ENCODE measurements at regions not wholly inside any gene's neighbourhood (a gene's known extent, or its start where the extent isn't known, plus 50 kb on each side); places are given as distances from the start of the nearest gene placed in this dataset.
A peak's percentile ranks its signal among the peaks of the same experiment; 100 is the strongest.

DNA sequence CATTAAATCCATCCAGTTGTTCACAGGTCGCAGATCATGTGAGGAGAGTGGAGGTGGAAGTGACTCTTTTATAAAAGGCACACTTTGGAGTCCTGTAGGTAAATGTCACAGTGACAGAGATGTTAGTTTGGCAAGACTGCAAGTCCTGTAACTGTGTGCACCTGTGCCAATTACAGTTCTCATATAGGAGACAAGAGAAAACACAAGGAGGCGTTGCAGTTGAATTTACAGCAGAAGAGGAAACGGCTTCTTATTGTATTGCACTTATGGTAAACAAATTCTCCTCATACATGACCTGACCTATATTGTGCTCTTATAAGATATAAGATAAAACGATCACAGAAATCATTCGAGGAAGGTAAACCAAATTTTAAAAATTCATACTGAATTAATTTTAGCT lies 732.8 kb upstream of the SLC10A2 start:
- H3K4me1 ChIP-seq (ENCODE audit: control insufficient read depth, insufficient read depth, low read length, poor library complexity, severe bottlenecking), result no peaks in the 10 kb centered on the region
- H3K27me3 ChIP-seq (ENCODE audit: control insufficient read depth, insufficient read depth, low read length), result no peaks in the 10 kb centered on the region
- H3K4me1 Mint-ChIP-seq, result no peaks in the 10 kb centered on the region
- DNase-seq (no peak), ATAC-seq (ENCODE audit: low read depth in 2 of 2) (no peak)
- H3K36me3 ChIP-seq (ENCODE audit: control insufficient read depth, insufficient read depth, low read length), result no peaks in the 10 kb centered on the region
- H3K4me3 Mint-ChIP-seq, result no peak overlapping the region
- no peak overlapping the region for H3K27ac Mint-ChIP-seq
- H3K4me3 ChIP-seq (ENCODE audit: low read depth, low read length), result no peak overlapping the region
- H3K9me3 ChIP-seq (ENCODE audit: control insufficient read depth in 2 of 2, low read length in 2 of 2), result no peaks in the 10 kb centered on the region
- H3K9me3 Mint-ChIP-seq, result peaks cover 0 to 6% (median 4%) of the 10 kb centered on the region in 7 donors
- no peak overlapping the region for H3K27ac ChIP-seq (ENCODE audit: insufficient read depth, low read length, poor library complexity, severe bottlenecking)
- H3K27me3 Mint-ChIP-seq, result no peaks in the 10 kb centered on the region
- no peaks in the 10 kb centered on the region for H3K36me3 Mint-ChIP-seq

DNA sequence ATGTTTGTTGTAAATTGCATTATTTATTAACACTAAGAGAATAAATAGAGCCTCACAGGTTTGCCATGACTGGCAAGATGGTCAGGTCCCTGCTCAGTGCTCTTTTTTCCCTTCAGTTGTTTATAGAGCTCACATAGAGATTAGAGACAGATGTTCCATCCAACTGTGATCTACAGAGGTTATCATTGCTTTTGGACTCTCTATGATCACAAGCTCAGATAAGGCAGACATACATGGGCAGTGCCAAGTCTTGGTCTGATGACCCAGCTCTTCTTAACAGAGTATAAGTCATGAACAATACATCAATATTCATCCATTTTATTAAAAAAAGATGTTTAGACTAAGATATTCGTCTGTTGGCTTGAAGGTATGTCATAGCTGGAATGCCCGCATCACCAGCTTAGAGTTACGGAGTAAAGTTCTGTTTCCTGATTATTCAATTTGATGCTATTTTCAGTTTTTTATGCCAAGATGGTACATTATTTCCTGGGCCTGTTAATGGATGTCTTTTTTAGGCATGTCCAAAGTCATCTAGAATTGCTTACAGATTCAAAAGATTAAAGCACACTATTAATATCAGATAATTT lies 729.8 kb upstream of the SLC10A2 start:
- no peak overlapping the region for H3K4me3 Mint-ChIP-seq
- H3K27me3 Mint-ChIP-seq, result no peaks in the 10 kb centered on the region

DNA sequence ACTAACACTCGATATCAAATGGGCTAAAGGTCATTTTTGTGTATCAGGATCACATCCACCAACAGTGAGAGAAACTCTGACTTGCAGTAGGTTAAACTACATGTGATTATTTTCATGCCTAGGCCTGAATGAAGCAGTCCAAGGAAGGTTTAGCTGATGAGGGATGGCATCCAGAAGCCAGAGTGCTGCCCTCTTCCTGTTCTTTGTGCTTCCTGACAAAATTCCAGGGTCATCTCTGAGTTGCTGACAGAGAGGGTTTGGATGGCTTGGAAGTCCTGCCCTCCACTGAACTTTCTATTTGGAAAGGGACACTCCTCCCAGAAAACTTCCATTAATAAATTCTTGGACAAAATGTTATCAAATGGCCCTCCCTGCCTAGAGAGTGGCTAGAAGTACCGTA lies 728.3 kb upstream of the SLC10A2 start:
- DNase-seq, result no peak
- Mint-ChIP-seq H3K4me1 (no peaks in the 10 kb centered on the region), H3K4me3 (no peak overlapping the region), H3K9me3 (peaks cover 3 to 20% (median 7%) of the 10 kb centered on the region in 7 donors), H3K27ac (no peak overlapping the region), H3K27me3 (no peaks in the 10 kb centered on the region), H3K36me3 (no peaks in the 10 kb centered on the region)
- H3K36me3 ChIP-seq (ENCODE audit: control insufficient read depth, insufficient read depth, low read length), result no peaks in the 10 kb centered on the region
- H3K4me3 ChIP-seq (ENCODE audit: low read depth, low read length), result no peak overlapping the region
- H3K27ac ChIP-seq (ENCODE audit: insufficient read depth, low read length, poor library complexity, severe bottlenecking), result no peak overlapping the region
- H3K4me1 ChIP-seq (ENCODE audit: control insufficient read depth, insufficient read depth, low read length, poor library complexity, severe bottlenecking), result no peaks in the 10 kb centered on the region
- no peak for ATAC-seq (ENCODE audit: low read depth in 2 of 2)
- H3K27me3 ChIP-seq (ENCODE audit: control insufficient read depth, insufficient read depth, low read length), result no peaks in the 10 kb centered on the region
- H3K9me3 ChIP-seq (ENCODE audit: control insufficient read depth in 2 of 2, low read length in 2 of 2), result no peaks in the 10 kb centered on the region

More for the DNA sequence above, 729.8 kb upstream of the SLC10A2 start:
- ATAC-seq (ENCODE audit: low read depth in 2 of 2) (no peak), DNase-seq (no peak)
- H3K36me3 ChIP-seq (ENCODE audit: control insufficient read depth, insufficient read depth, low read length), result no peaks in the 10 kb centered on the region
- Mint-ChIP-seq H3K27ac (no peak overlapping the region), H3K36me3 (no peaks in the 10 kb centered on the region), H3K4me1 (no peaks in the 10 kb centered on the region), H3K9me3 (peaks cover 3 to 19% (median 7%) of the 10 kb centered on the region in 7 donors)
- no peaks in the 10 kb centered on the region for H3K4me1 ChIP-seq (ENCODE audit: control insufficient read depth, insufficient read depth, low read length, poor library complexity, severe bottlenecking)
- no peaks in the 10 kb centered on the region for H3K27me3 ChIP-seq (ENCODE audit: control insufficient read depth, insufficient read depth, low read length)
- no peak overlapping the region for H3K4me3 ChIP-seq (ENCODE audit: low read depth, low read length)
- H3K9me3 ChIP-seq (ENCODE audit: control insufficient read depth in 2 of 2, low read length in 2 of 2), result no peaks in the 10 kb centered on the region
- no peak overlapping the region for H3K27ac ChIP-seq (ENCODE audit: insufficient read depth, low read length, poor library complexity, severe bottlenecking)

DNA sequence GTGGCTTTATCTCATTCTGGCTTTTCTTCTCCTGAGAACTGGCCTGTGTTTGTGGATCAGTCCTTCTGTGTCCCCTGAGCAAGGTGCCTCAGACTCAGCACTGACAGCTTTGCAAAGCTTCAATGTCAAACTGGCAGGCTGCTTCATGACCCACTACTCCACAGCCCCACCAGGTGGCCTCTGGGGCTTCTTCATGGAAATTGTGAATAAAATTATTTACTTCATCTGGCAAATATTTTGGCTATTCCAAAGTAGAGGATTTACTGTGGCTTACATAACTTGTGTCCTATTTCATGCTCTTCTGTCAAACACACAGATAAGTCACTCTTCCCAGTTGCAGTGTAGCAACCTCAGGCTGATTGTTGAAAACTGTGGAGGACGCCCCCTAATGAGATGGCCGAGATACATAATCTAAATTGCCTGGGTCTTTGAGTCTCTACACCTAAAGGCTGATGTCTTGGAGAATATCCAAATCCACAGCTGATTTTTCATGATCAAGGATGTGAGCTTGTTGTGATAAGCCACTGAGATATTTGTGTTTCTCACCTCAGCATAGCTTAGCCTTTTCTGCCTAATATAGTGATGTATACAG lies 721.9 kb upstream of the SLC10A2 start:
- Histone ChIP-seq H3K4me3 (ENCODE audit: low read depth, low read length) (no peak overlapping the region), H3K4me1 (ENCODE audit: control insufficient read depth, insufficient read depth, low read length, poor library complexity, severe bottlenecking) (no peaks in the 10 kb centered on the region), H3K9me3 (ENCODE audit: control insufficient read depth in 2 of 2, low read length in 2 of 2) (no peaks in the 10 kb centered on the region), H3K27ac (ENCODE audit: insufficient read depth, low read length, poor library complexity, severe bottlenecking) (no peak overlapping the region), H3K27me3 (ENCODE audit: control insufficient read depth, insufficient read depth, low read length) (no peaks in the 10 kb centered on the region), H3K36me3 (ENCODE audit: control insufficient read depth, insufficient read depth, low read length) (no peaks in the 10 kb centered on the region)
- Mint-ChIP-seq H3K27me3 (no peaks in the 10 kb centered on the region), H3K4me1 (no peaks in the 10 kb centered on the region), H3K36me3 (no peaks in the 10 kb centered on the region), H3K4me3 (no peak overlapping the region), H3K27ac (peak overlapping the region in 1 of 3 donors; percentile 20), H3K9me3 (peaks cover 3 to 17% (median 5%) of the 10 kb centered on the region in 7 donors)
- ATAC-seq (ENCODE audit: low read depth in 2 of 2), result no peak
- no peak for DNase-seq

DNA sequence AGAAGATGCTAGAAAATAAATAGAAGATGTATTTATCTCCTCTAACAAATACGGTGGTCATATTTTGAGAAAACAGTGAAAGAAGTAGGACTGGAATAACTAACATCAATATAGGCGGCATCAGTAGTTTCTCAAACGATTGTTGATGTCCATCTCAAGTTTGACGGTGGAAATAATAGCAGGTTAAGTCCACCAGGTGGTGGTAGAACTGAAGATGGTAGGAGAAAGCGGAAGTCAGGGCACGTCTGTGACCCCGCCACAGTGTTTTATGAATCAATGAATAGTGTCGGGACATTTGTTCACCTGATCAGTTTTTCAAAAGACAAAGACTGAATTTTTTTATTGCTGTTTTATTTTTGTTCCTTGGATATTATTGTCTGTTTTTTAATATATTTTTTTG lies 706.4 kb upstream of the SLC10A2 start:
- H3K36me3 Mint-ChIP-seq, result no peaks in the 10 kb centered on the region
- no peak overlapping the region for H3K27ac Mint-ChIP-seq
- peaks cover 0 to 17% (median 7%) of the 10 kb centered on the region in 7 donors for H3K9me3 Mint-ChIP-seq
- no peaks in the 10 kb centered on the region for H3K4me1 Mint-ChIP-seq
- Histone ChIP-seq H3K4me3 (ENCODE audit: low read depth, low read length) (no peak overlapping the region), H3K9me3 (ENCODE audit: control insufficient read depth in 2 of 2, low read length in 2 of 2) (no peaks in the 10 kb centered on the region), H3K4me1 (ENCODE audit: control insufficient read depth, insufficient read depth, low read length, poor library complexity, severe bottlenecking) (no peaks in the 10 kb centered on the region), H3K36me3 (ENCODE audit: control insufficient read depth, insufficient read depth, low read length) (no peaks in the 10 kb centered on the region), H3K27me3 (ENCODE audit: control insufficient read depth, insufficient read depth, low read length) (no peaks in the 10 kb centered on the region), H3K27ac (ENCODE audit: insufficient read depth, low read length, poor library complexity, severe bottlenecking) (no peak overlapping the region)
- ATAC-seq (ENCODE audit: low read depth in 2 of 2) (no peak), DNase-seq (no peak)
- H3K27me3 Mint-ChIP-seq, result no peaks in the 10 kb centered on the region
- H3K4me3 Mint-ChIP-seq, result no peak overlapping the region

DNA sequence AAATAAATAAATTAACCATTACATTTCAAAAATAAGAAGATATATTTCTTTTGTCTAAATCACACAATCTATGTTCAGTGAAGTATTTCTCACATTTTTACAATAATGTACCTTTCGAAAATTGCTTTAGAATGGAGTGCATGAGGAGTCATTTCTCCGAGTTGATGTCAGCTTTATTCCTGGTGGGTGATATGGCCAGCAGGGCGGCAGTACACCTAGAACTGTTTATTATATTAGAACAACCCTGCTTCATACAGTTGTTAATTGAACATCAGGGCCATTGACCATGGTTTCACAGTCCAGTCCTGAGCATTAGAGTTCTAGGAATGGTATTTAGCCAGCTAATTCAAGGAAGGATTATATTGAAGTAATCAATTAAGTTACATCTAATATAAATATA lies 696.3 kb upstream of the SLC10A2 start:
- H3K4me1 Mint-ChIP-seq, result no peaks in the 10 kb centered on the region
- peaks cover 0 to 15% (median 5%) of the 10 kb centered on the region in 7 donors for H3K9me3 Mint-ChIP-seq
- DNase-seq, result no peak
- H3K27ac Mint-ChIP-seq, result no peak overlapping the region
- Histone ChIP-seq H3K9me3 (ENCODE audit: control insufficient read depth in 2 of 2, low read length in 2 of 2) (no peaks in the 10 kb centered on the region), H3K4me1 (ENCODE audit: control insufficient read depth, insufficient read depth, low read length, poor library complexity, severe bottlenecking) (no peaks in the 10 kb centered on the region), H3K36me3 (ENCODE audit: control insufficient read depth, insufficient read depth, low read length) (no peaks in the 10 kb centered on the region), H3K4me3 (ENCODE audit: low read depth, low read length) (no peak overlapping the region), H3K27me3 (ENCODE audit: control insufficient read depth, insufficient read depth, low read length) (no peaks in the 10 kb centered on the region), H3K27ac (ENCODE audit: insufficient read depth, low read length, poor library complexity, severe bottlenecking) (no peak overlapping the region)
- ATAC-seq (ENCODE audit: low read depth in 2 of 2), result no peak
- H3K4me3 Mint-ChIP-seq, result no peak overlapping the region
- H3K27me3 Mint-ChIP-seq, result no peaks in the 10 kb centered on the region
- H3K36me3 Mint-ChIP-seq, result no peaks in the 10 kb centered on the region

DNA sequence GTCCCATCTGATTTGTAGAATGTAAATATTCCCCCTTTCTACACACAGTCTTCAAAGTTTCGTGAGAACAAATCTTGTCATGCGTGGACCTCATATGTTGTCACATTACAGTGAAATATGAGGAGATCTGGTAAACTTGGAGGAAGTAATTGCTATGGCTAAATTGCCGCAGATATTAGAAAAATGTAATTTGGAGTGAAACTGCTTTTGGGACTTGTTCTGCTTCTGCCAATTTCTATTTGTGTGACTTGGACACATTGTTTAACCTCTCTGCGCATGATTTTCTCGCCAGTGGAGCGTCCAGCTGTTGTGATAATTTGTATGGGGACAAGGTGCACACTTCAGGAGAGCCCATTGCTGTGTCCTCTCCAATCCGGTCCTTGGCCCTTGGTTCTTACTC lies 693.1 kb upstream of the SLC10A2 start:
- Mint-ChIP-seq H3K4me3 (no peak overlapping the region), H3K4me1 (no peaks in the 10 kb centered on the region), H3K36me3 (no peaks in the 10 kb centered on the region), H3K27me3 (no peaks in the 10 kb centered on the region), H3K9me3 (peaks cover 0 to 15% (median 0%) of the 10 kb centered on the region in 7 donors), H3K27ac (no peak overlapping the region)
- H3K27me3 ChIP-seq (ENCODE audit: control insufficient read depth, insufficient read depth, low read length), result no peaks in the 10 kb centered on the region
- H3K4me3 ChIP-seq (ENCODE audit: low read depth, low read length), result no peak overlapping the region
- no peak overlapping the region for H3K27ac ChIP-seq (ENCODE audit: insufficient read depth, low read length, poor library complexity, severe bottlenecking)
- H3K4me1 ChIP-seq (ENCODE audit: control insufficient read depth, insufficient read depth, low read length, poor library complexity, severe bottlenecking), result no peaks in the 10 kb centered on the region
- ATAC-seq (ENCODE audit: low read depth in 2 of 2) (no peak), DNase-seq (no peak)
- H3K36me3 ChIP-seq (ENCODE audit: control insufficient read depth, insufficient read depth, low read length), result no peaks in the 10 kb centered on the region
- no peaks in the 10 kb centered on the region for H3K9me3 ChIP-seq (ENCODE audit: control insufficient read depth in 2 of 2, low read length in 2 of 2)

DNA sequence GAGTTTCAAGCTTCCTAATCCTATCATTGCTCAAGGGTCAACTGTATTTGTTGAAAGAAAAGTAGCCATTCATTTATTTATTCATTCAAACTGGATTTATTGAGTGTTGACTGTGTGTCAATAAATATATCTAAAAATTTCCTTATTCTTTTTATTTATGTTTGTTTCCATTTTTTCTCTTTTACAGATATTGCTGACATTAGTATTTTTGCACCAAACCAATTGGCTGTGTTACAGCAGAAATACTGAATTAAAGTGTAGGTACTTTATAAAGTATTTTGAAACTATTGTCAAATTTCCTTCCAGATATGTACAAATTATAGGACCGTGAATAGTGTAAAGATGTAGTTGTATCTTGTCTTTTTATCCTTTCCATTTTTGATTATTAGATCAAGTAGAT lies 692.0 kb upstream of the SLC10A2 start:
- Histone ChIP-seq H3K27ac (ENCODE audit: insufficient read depth, low read length, poor library complexity, severe bottlenecking) (no peak overlapping the region), H3K4me3 (ENCODE audit: low read depth, low read length) (no peak overlapping the region), H3K4me1 (ENCODE audit: control insufficient read depth, insufficient read depth, low read length, poor library complexity, severe bottlenecking) (no peaks in the 10 kb centered on the region), H3K36me3 (ENCODE audit: control insufficient read depth, insufficient read depth, low read length) (no peaks in the 10 kb centered on the region), H3K27me3 (ENCODE audit: control insufficient read depth, insufficient read depth, low read length) (no peaks in the 10 kb centered on the region), H3K9me3 (ENCODE audit: control insufficient read depth in 2 of 2, low read length in 2 of 2) (no peaks in the 10 kb centered on the region)
- Mint-ChIP-seq H3K4me1 (no peaks in the 10 kb centered on the region), H3K9me3 (peaks cover 0 to 15% (median 0%) of the 10 kb centered on the region in 7 donors), H3K27me3 (no peaks in the 10 kb centered on the region), H3K36me3 (no peaks in the 10 kb centered on the region), H3K4me3 (no peak overlapping the region), H3K27ac (no peak overlapping the region)
- no peak for ATAC-seq (ENCODE audit: low read depth in 2 of 2)
- DNase-seq, result no peak

Data from CD4-positive, CD25-positive, alpha-beta regulatory T cell (primary cell).